ENCODE measurements at regions not wholly inside any gene's neighbourhood (a gene's known extent, or its start where the extent isn't known, plus 50 kb on each side); places are given as distances from the start of the nearest gene placed in this dataset.

- no peaks in the 10 kb centered on the region for H3K4me1 ChIP-seq (ENCODE audit: insufficient read depth)
- DNase-seq (ENCODE audit: extremely low spot score) = no peak
- no peaks in the 10 kb centered on the region for H3K36me3 ChIP-seq (ENCODE audit: insufficient read depth)
- no peak overlapping the region for H3K27ac ChIP-seq (ENCODE audit: low read depth)
- 68% methylated on average over 5 of the region's 5 CpGs for WGBS
- H3K4me3 ChIP-seq (ENCODE audit: low read depth, low read length) = no peak overlapping the region
Measured at GRCh38 chr9:7240569-7241311, 483.0 kb downstream of the KDM4C start.

GRCh38 chr9:7239708-7240107 lies 481.9 kb downstream of the KDM4C start:
- no peak for DNase-seq (ENCODE audit: extremely low spot score)
- 90% methylated on average over 2 of the region's 2 CpGs for whole genome bisulfite sequencing
- Histone ChIP-seq H3K4me1 (ENCODE audit: insufficient read depth) (no peaks in the 10 kb centered on the region), H3K27ac (ENCODE audit: low read depth) (no peak overlapping the region), H3K4me3 (ENCODE audit: low read depth, low read length) (no peak overlapping the region), H3K36me3 (ENCODE audit: insufficient read depth) (no peaks in the 10 kb centered on the region)

GRCh38 chr9:7238247-7238637 lies 480.5 kb downstream of the KDM4C start:
- Histone ChIP-seq H3K36me3 (ENCODE audit: insufficient read depth) (no peaks in the 10 kb centered on the region), H3K4me1 (ENCODE audit: insufficient read depth) (no peaks in the 10 kb centered on the region), H3K4me3 (ENCODE audit: low read depth, low read length) (no peak overlapping the region), H3K27ac (ENCODE audit: low read depth) (no peak overlapping the region)
- 81% methylated on average over 2 of the region's 2 CpGs for WGBS
- DNase-seq (ENCODE audit: extremely low spot score) = no peak

GRCh38 chr9:7237473-7238246 lies 479.9 kb downstream of the KDM4C start:
- 62% methylated on average over 1 of the region's 1 CpG for WGBS
- DNase-seq (ENCODE audit: extremely low spot score) = no peak
- H3K36me3 ChIP-seq (ENCODE audit: insufficient read depth) = no peaks in the 10 kb centered on the region
- no peak overlapping the region for H3K27ac ChIP-seq (ENCODE audit: low read depth)
- H3K4me1 ChIP-seq (ENCODE audit: insufficient read depth) = no peaks in the 10 kb centered on the region
- H3K4me3 ChIP-seq (ENCODE audit: low read depth, low read length) = no peak overlapping the region

- H3K36me3 ChIP-seq (ENCODE audit: insufficient read depth) = no peaks in the 10 kb centered on the region
- no peak for DNase-seq (ENCODE audit: extremely low spot score)
- no peak overlapping the region for H3K27ac ChIP-seq (ENCODE audit: low read depth)
- H3K4me3 ChIP-seq (ENCODE audit: low read depth, low read length) = no peak overlapping the region
- H3K4me1 ChIP-seq (ENCODE audit: insufficient read depth) = no peaks in the 10 kb centered on the region
- WGBS = 72% methylated on average over 5 of the region's 5 CpGs
Measured at GRCh38 chr9:7236186-7236585, 478.4 kb downstream of the KDM4C start.

- 60% methylated on average over 5 of the region's 5 CpGs for WGBS
- no peak for DNase-seq (ENCODE audit: extremely low spot score)
- Histone ChIP-seq H3K27ac (ENCODE audit: low read depth) (no peak overlapping the region), H3K36me3 (ENCODE audit: insufficient read depth) (no peaks in the 10 kb centered on the region), H3K4me1 (ENCODE audit: insufficient read depth) (no peaks in the 10 kb centered on the region), H3K4me3 (ENCODE audit: low read depth, low read length) (no peak overlapping the region)
Measured at GRCh38 chr9:7234144-7234543, 476.4 kb downstream of the KDM4C start.

- Histone ChIP-seq H3K36me3 (ENCODE audit: insufficient read depth) (no peaks in the 10 kb centered on the region), H3K4me1 (ENCODE audit: insufficient read depth) (no peaks in the 10 kb centered on the region), H3K4me3 (ENCODE audit: low read depth, low read length) (no peak overlapping the region), H3K27ac (ENCODE audit: low read depth) (no peak overlapping the region)
- no peak for DNase-seq (ENCODE audit: extremely low spot score)
- 93% methylated on average over 2 of the region's 2 CpGs for WGBS
Measured at GRCh38 chr9:7229571-7229970, 471.8 kb downstream of the KDM4C start.

- 94% methylated on average over 4 of the region's 4 CpGs for WGBS
- no peak for DNase-seq (ENCODE audit: extremely low spot score)
- Histone ChIP-seq H3K36me3 (ENCODE audit: insufficient read depth) (no peaks in the 10 kb centered on the region), H3K4me3 (ENCODE audit: low read depth, low read length) (no peak overlapping the region), H3K4me1 (ENCODE audit: insufficient read depth) (no peaks in the 10 kb centered on the region), H3K27ac (ENCODE audit: low read depth) (no peak overlapping the region)
Measured at GRCh38 chr9:7228726-7229125, 471.0 kb downstream of the KDM4C start.

GRCh38 chr9:7227951-7228350 lies 470.2 kb downstream of the KDM4C start:
- no peaks in the 10 kb centered on the region for H3K36me3 ChIP-seq (ENCODE audit: insufficient read depth)
- H3K4me1 ChIP-seq (ENCODE audit: insufficient read depth) = no peaks in the 10 kb centered on the region
- H3K4me3 ChIP-seq (ENCODE audit: low read depth, low read length) = no peak overlapping the region
- no peak for DNase-seq (ENCODE audit: extremely low spot score)
- no peak overlapping the region for H3K27ac ChIP-seq (ENCODE audit: low read depth)
- 87% methylated on average over 8 of the region's 8 CpGs for WGBS

- Histone ChIP-seq H3K4me1 (ENCODE audit: insufficient read depth) (no peaks in the 10 kb centered on the region), H3K27ac (ENCODE audit: low read depth) (no peak overlapping the region), H3K4me3 (ENCODE audit: low read depth, low read length) (no peak overlapping the region), H3K36me3 (ENCODE audit: insufficient read depth) (no peaks in the 10 kb centered on the region)
- no peak for DNase-seq (ENCODE audit: extremely low spot score)
- 85% methylated on average over 7 of the region's 7 CpGs for WGBS
Measured at GRCh38 chr9:7226007-7226640, 468.4 kb downstream of the KDM4C start.
